IPS-15b (cell line): ENCODE measurements at regions not wholly inside any gene's neighbourhood (a gene's known extent, or its start where the extent isn't known, plus 50 kb on each side); places are given as distances from the start of the nearest gene placed in this dataset.

Source experiments
- H3K27me3 ChIP-seq: one replicate; pipeline ENCODE4 v1.6.1; 2013; ENCODE audit warnings: low read length; ENCODE audit not compliant: control insufficient read depth, insufficient read depth
- H3K36me3 ChIP-seq: one replicate; pipeline ENCODE4 v1.6.1; 2013; ENCODE audit warnings: low read length; ENCODE audit not compliant: control insufficient read depth, insufficient read depth
- H3K4me1 ChIP-seq: one replicate; pipeline ENCODE4 v1.6.1; 2013; ENCODE audit warnings: mild to moderate bottlenecking, low read length; ENCODE audit not compliant: control insufficient read depth, insufficient read depth
- H3K4me3 ChIP-seq: one replicate; pipeline ENCODE4 v1.5.1; 2013; ENCODE audit warnings: low read depth, low read length
- H3K9ac ChIP-seq: one replicate; pipeline ENCODE4 v1.6.1; 2013; ENCODE audit warnings: low read depth, mild to moderate bottlenecking, low read length
- H3K9me3 ChIP-seq: one replicate; pipeline ENCODE4 v1.6.1; 2013; ENCODE audit warnings: mild to moderate bottlenecking, low read length; ENCODE audit not compliant: control insufficient read depth, insufficient read depth

GRCh38 chrX:10709276-10709675 is 88.9 kb upstream of the MID1 start:
- H3K36me3 ChIP-seq, result no peaks in the 10 kb centered on the region
- H3K9me3 ChIP-seq, result no peaks in the 10 kb centered on the region

GRCh38 chrX:10714531-10714930 is 94.1 kb upstream of the MID1 start:
- no peak overlapping the region for H3K9ac ChIP-seq
- H3K4me3 ChIP-seq, result no peak overlapping the region
- H3K9me3 ChIP-seq, result no peaks in the 10 kb centered on the region
- H3K27me3 ChIP-seq, result no peaks in the 10 kb centered on the region
- no peaks in the 10 kb centered on the region for H3K36me3 ChIP-seq
- no peaks in the 10 kb centered on the region for H3K4me1 ChIP-seq

More at GRCh38 chrX:10709276-10709675, 88.9 kb upstream of the MID1 start:
- H3K4me3 ChIP-seq, result no peak overlapping the region
- H3K4me1 ChIP-seq, result no peaks in the 10 kb centered on the region
- no peaks in the 10 kb centered on the region for H3K27me3 ChIP-seq
- H3K9ac ChIP-seq, result no peak overlapping the region

- Histone ChIP-seq H3K9ac (no peak overlapping the region), H3K9me3 (no peaks in the 10 kb centered on the region), H3K4me1 (peaks cover 2% of the 10 kb centered on the region), H3K4me3 (no peak overlapping the region), H3K27me3 (no peaks in the 10 kb centered on the region), H3K36me3 (no peaks in the 10 kb centered on the region)
Measured at GRCh38 chrX:10722851-10723250, 102.5 kb upstream of the MID1 start.

- no peak overlapping the region for H3K9ac ChIP-seq
- no peaks in the 10 kb centered on the region for H3K27me3 ChIP-seq
- no peaks in the 10 kb centered on the region for H3K36me3 ChIP-seq
- H3K4me3 ChIP-seq, result no peak overlapping the region
- H3K9me3 ChIP-seq, result no peaks in the 10 kb centered on the region
- H3K4me1 ChIP-seq, result peaks cover 2% of the 10 kb centered on the region
Measured at GRCh38 chrX:10725071-10725470, 104.7 kb upstream of the MID1 start.

- Histone ChIP-seq H3K9ac (no peak overlapping the region), H3K36me3 (no peaks in the 10 kb centered on the region), H3K4me3 (no peak overlapping the region), H3K4me1 (peaks cover 2% of the 10 kb centered on the region), H3K27me3 (no peaks in the 10 kb centered on the region), H3K9me3 (no peaks in the 10 kb centered on the region)
Measured at GRCh38 chrX:10726647-10727046, 106.3 kb upstream of the MID1 start.

- Histone ChIP-seq H3K36me3 (no peaks in the 10 kb centered on the region), H3K4me3 (no peak overlapping the region), H3K9me3 (no peaks in the 10 kb centered on the region), H3K9ac (no peak overlapping the region), H3K27me3 (no peaks in the 10 kb centered on the region), H3K4me1 (peaks cover 2% of the 10 kb centered on the region)
Measured at GRCh38 chrX:10728806-10729389, 108.5 kb upstream of the MID1 start.

GRCh38 chrX:10739426-10739825 is 119.0 kb upstream of the MID1 start:
- Histone ChIP-seq H3K27me3 (no peaks in the 10 kb centered on the region), H3K9ac (no peak overlapping the region), H3K9me3 (no peaks in the 10 kb centered on the region), H3K4me1 (peaks cover 3% of the 10 kb centered on the region), H3K4me3 (no peak overlapping the region), H3K36me3 (no peaks in the 10 kb centered on the region)

- H3K9ac ChIP-seq, result no peak overlapping the region
- no peaks in the 10 kb centered on the region for H3K27me3 ChIP-seq
- H3K36me3 ChIP-seq, result no peaks in the 10 kb centered on the region
- H3K4me1 ChIP-seq, result peaks cover 3% of the 10 kb centered on the region
- H3K9me3 ChIP-seq, result no peaks in the 10 kb centered on the region
- H3K4me3 ChIP-seq, result no peak overlapping the region
Measured at GRCh38 chrX:10741003-10741402, 120.6 kb upstream of the MID1 start.

GRCh38 chrX:10741550-10741949 is 121.2 kb upstream of the MID1 start:
- peaks cover 3% of the 10 kb centered on the region for H3K4me1 ChIP-seq
- H3K27me3 ChIP-seq, result no peaks in the 10 kb centered on the region
- no peak overlapping the region for H3K4me3 ChIP-seq
- no peaks in the 10 kb centered on the region for H3K9me3 ChIP-seq
- H3K36me3 ChIP-seq, result no peaks in the 10 kb centered on the region
- no peak overlapping the region for H3K9ac ChIP-seq

- H3K4me1 ChIP-seq, result peaks cover 3% of the 10 kb centered on the region
- H3K36me3 ChIP-seq, result no peaks in the 10 kb centered on the region
- H3K27me3 ChIP-seq, result no peaks in the 10 kb centered on the region
- H3K4me3 ChIP-seq, result no peak overlapping the region
- H3K9me3 ChIP-seq, result no peaks in the 10 kb centered on the region
- H3K9ac ChIP-seq, result no peak overlapping the region
Measured at GRCh38 chrX:10743476-10743875, 123.1 kb upstream of the MID1 start.

GRCh38 chrX:10744007-10744406 is 123.6 kb upstream of the MID1 start:
- H3K4me3 ChIP-seq, result no peak overlapping the region
- no peaks in the 10 kb centered on the region for H3K27me3 ChIP-seq
- H3K36me3 ChIP-seq, result no peaks in the 10 kb centered on the region
- peaks cover 3% of the 10 kb centered on the region for H3K4me1 ChIP-seq
- no peak overlapping the region for H3K9ac ChIP-seq
- H3K9me3 ChIP-seq, result no peaks in the 10 kb centered on the region

GRCh38 chrX:10747975-10748374 is 127.6 kb upstream of the MID1 start:
- no peak overlapping the region for H3K4me3 ChIP-seq
- no peaks in the 10 kb centered on the region for H3K27me3 ChIP-seq
- peaks cover 3% of the 10 kb centered on the region for H3K4me1 ChIP-seq
- no peaks in the 10 kb centered on the region for H3K9me3 ChIP-seq
- H3K9ac ChIP-seq, result no peak overlapping the region
- no peaks in the 10 kb centered on the region for H3K36me3 ChIP-seq
